ENCODE measurements at regions not wholly inside any gene's neighbourhood (a gene's known extent, or its start where the extent isn't known, plus 50 kb on each side); places are given as distances from the start of the nearest gene placed in this dataset.

DNA sequence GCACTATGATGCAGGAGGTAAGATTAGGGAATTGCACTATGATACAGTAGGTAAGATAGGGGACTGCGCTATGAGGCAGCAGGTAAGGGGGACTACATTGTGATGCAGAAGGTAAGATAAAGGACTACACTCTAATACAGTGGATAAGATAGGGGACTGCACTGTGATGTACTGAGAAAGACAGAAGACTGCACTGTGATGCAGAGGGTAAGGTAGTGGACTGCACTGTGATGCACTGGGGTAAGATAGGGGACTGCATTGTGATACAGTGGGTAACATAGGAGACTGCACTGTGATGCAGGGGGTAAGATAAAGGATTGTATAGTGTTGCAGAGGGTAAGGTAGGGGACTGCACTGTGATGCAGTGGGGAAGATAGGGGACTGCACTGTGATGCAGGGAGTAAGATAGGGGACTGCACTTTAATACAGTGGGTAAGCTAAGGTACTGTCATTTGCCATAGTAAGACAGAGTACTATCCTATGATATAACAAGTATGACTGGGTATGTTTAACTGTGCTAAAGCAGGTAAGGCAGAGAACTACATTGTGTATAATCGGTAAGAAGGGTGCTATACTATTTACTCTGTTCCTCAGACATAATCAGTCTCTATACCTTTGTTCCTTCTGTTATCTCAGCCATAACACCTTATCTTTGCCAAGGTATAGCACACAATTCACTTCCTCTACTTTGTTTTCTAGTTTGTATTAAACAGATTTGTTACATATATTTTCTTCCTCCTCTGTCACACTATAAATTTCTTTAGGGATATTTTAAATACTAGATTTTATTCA, 208.5 kb downstream of the BARHL2 start:
- no peak for DNase-seq (ENCODE audit: low read depth)
- no peak overlapping the region for H3K4me3 ChIP-seq (ENCODE audit: low read depth, low read length)
- in situ Hi-C loops (cut with HindIII; ENCODE audit: low sequenced_read_pairs), result no loop called here
- TF ChIP-seq, protein P1, sequence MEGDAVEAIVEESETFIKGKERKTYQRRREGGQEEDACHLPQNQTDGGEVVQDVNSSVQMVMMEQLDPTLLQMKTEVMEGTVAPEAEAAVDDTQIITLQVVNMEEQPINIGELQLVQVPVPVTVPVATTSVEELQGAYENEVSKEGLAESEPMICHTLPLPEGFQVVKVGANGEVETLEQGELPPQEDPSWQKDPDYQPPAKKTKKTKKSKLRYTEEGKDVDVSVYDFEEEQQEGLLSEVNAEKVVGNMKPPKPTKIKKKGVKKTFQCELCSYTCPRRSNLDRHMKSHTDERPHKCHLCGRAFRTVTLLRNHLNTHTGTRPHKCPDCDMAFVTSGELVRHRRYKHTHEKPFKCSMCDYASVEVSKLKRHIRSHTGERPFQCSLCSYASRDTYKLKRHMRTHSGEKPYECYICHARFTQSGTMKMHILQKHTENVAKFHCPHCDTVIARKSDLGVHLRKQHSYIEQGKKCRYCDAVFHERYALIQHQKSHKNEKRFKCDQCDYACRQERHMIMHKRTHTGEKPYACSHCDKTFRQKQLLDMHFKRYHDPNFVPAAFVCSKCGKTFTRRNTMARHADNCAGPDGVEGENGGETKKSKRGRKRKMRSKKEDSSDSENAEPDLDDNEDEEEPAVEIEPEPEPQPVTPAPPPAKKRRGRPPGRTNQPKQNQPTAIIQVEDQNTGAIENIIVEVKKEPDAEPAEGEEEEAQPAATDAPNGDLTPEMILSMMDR (IDR thresholded peaks at IDR 0.05; ENCODE audit: low read depth, low read length, missing control alignments), result no peak

DNA sequence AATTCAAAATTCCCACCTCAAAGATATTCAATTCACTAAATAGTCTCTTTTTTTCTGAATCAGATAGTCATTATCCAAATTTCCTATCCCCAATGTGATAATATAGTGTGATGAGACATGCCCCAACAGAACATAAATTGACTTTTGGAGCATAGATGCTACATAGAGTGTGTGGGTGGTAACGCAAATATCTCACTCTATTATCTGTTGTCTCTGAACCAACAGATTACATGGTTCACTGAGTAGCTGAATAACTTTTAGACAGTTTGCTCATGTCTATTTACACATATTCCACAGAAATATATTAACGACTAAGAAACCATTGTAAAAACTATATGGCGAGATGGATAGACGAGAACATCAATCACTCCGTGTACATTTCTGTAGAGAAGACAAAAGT, 209.9 kb downstream of the BARHL2 start:
- in situ Hi-C loops (cut with HindIII; ENCODE audit: low sequenced_read_pairs), result no loop called here
- TF ChIP-seq, protein P1 (IDR thresholded peaks at IDR 0.05; ENCODE audit: low read depth, low read length, missing control alignments), result no peak

DNA sequence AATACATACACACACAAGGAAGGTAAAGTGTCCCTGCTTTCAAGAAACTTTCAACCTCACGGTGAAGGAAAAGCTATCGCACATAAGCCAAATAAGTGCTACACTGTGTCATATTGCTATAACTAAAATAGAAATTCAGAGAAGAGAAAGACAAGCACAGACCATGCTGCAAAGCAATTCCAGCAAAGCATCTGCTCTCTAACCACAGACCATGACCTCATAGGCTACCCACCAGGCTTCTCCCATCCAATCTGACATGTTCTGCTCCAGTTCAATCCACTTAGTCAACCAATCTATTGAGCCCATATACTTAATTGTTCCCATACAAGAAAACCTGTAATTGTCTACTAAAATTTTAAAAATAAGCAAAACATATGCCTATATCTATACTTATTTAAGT, 211.3 kb downstream of the BARHL2 start:
- no peak overlapping the region for H3K4me3 ChIP-seq (ENCODE audit: low read depth, low read length)
- no peak for DNase-seq (ENCODE audit: low read depth)
- TF ChIP-seq, protein P1 (IDR thresholded peaks at IDR 0.05; ENCODE audit: low read depth, low read length, missing control alignments), result no peak
- in situ Hi-C loops (cut with HindIII; ENCODE audit: low sequenced_read_pairs), result no loop called here

More for the DNA sequence above, 209.9 kb downstream of the BARHL2 start:
- H3K4me3 ChIP-seq (ENCODE audit: low read depth, low read length), result no peak overlapping the region
- no peak for DNase-seq (ENCODE audit: low read depth)

DNA sequence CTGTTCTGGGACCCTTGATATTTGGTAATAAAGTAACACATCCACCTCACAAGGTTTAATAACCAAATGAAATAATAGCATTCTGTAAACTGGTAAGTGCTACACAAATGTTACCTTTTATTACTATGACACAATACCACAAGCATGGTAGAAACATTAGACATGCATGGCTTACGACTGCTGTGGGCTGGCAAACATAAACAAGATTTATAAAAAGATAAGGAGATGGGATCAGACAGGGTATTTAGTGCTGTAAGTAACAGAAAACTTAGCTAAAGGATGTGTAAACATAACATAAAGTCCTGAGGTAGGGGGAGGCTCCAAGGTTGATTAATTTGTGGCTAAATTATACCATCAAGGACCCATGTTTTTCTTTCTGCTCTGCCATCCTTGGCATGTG, 212.6 kb downstream of the BARHL2 start:
- in situ Hi-C loops (cut with HindIII; ENCODE audit: low sequenced_read_pairs), result no loop called here
- no peak for DNase-seq (ENCODE audit: low read depth)
- H3K4me3 ChIP-seq (ENCODE audit: low read depth, low read length), result no peak overlapping the region
- TF ChIP-seq, protein P1 (IDR thresholded peaks at IDR 0.05; ENCODE audit: low read depth, low read length, missing control alignments), result no peak

DNA sequence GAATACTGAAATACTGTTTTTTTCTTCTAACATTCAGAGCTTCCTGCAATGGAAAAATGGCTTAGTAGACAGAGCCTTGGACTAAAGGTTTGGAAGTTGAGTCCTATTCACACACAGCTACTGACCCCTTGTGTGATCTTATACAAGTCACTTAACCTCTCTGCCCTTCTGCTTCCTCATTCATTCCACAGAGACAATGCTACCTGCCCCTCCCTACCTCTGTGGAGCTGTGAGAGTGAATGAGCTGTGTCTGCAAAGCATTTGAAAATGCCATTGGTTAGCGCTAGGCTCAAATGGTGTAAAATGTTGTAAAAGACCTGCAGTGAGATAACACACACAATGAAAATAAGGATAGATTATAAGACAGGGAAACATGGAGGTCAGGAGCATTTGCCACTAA, 214.4 kb downstream of the BARHL2 start:
- in situ Hi-C loops (cut with HindIII; ENCODE audit: low sequenced_read_pairs), result no loop called here
- H3K4me3 ChIP-seq (ENCODE audit: low read depth, low read length), result no peak overlapping the region
- DNase-seq (ENCODE audit: low read depth), result no peak
- TF ChIP-seq, protein P1 (IDR thresholded peaks at IDR 0.05; ENCODE audit: low read depth, low read length, missing control alignments), result no peak

DNA sequence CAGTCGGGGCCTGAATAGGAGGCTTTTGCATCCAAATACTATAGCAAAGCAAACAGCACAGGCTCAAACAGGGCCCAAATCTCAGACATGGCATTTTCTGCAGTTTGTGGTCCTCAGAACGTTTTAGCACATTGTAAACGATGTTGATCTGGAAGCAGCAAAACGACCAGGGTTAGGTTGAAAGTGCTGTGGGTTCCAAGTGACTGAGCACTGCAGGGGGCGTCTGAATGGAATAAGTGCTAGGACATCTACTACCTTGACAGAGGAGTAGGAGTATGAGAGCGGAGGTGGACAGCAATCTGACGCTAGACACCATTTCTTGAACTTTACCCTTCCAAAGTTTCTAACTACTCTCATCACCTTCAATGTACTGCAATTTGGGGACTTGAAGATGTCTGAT, 214.9 kb downstream of the BARHL2 start:
- no peak for DNase-seq (ENCODE audit: low read depth)
- TF ChIP-seq, protein P1 (IDR thresholded peaks at IDR 0.05; ENCODE audit: low read depth, low read length, missing control alignments), result no peak
- in situ Hi-C loops (cut with HindIII; ENCODE audit: low sequenced_read_pairs), result no loop called here
- no peak overlapping the region for H3K4me3 ChIP-seq (ENCODE audit: low read depth, low read length)

Data from astrocyte of the cerebellum (primary cell).